GM19240 (cell line): ENCODE measurements at regions not wholly inside any gene's neighbourhood (a gene's known extent, or its start where the extent isn't known, plus 50 kb on each side); places are given as distances from the start of the nearest gene placed in this dataset.

ENCODE experiments used
- DNase-seq: peaks from one replicate; pipeline ENCODE4 v3.0.0; 2011; ENCODE audit warnings: low spot score; ENCODE audit not compliant: insufficient read length

- DNase-seq, result no peak
These were observed 149.9 kb downstream of the ENGASE start for GRCh38 chr17:79224476-79224875.

DNA sequence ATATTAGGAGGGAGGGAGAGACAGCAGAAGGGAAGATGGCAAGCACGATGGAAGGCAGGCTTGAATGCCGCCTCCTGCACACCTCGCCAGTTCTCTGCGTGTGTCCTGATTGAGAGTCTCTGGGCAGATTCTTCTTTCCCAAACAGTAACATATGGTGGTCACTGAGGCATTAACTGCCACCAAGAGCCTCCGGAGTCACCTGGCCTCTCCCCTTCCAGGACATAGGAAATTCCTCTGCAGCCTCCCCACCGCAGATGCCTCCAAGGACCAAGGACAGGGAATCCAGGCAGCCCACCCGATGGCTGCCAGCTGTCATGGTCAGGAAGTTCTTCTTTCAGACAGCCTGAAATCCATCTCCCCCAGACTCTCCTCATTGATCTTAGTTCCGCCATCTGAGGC lies 149.3 kb downstream of the ENGASE start:
- DNase-seq, result no peak

DNA sequence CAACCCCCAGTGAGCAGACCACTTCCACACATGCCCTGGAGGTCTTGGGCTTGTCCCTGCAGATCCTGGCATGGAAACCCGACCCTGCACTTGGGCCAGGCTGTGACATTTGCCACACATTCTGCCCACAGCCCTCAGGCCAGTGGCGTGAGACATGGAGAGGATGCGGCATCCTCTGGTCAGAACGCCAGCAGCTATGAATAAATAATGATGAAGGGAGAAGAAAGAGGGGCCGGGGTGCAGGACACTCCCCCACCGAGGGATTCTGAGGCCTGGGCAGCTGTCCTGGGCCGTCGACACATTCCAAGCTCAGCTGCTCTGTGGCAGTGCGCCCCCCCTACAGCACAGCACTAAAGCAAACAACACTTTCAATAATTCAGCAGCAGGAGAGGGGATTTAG lies 148.8 kb downstream of the ENGASE start:
- DNase-seq, result no peak

GRCh38 chr17:79221597-79221996 lies 147.0 kb downstream of the ENGASE start:
- DNase-seq, result no peak

GRCh38 chr17:79220713-79221291 lies 146.2 kb downstream of the ENGASE start:
- no peak for DNase-seq

DNA sequence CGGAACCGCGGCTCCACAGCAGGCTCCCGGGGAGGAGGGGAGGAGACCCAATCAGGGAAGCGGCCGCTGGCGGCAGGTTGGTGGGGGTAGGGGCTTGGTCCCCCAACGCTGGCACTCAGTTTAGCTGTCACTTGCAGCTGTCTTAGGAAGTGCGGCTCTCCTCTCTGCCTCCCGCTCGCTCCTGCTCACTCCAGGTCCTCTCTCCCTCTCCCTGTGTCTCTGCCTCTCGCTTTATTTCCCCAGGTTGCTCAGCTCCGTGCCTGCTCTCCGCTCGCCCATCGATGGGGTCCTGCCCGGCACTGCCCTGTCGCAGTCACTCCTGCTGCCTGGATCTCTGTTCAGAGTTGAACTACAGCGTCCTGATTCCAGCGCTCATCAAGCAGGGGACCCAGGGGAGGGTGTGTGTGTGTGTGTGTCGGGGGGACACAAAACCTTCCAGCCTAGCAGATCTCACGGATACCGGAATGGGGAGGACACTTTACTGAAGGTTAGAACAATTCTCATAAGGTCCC lies 145.6 kb downstream of the ENGASE start:
- no peak for DNase-seq

GRCh38 chr17:79219208-79219935 lies 144.7 kb downstream of the ENGASE start:
- DNase-seq, result no peak

DNA sequence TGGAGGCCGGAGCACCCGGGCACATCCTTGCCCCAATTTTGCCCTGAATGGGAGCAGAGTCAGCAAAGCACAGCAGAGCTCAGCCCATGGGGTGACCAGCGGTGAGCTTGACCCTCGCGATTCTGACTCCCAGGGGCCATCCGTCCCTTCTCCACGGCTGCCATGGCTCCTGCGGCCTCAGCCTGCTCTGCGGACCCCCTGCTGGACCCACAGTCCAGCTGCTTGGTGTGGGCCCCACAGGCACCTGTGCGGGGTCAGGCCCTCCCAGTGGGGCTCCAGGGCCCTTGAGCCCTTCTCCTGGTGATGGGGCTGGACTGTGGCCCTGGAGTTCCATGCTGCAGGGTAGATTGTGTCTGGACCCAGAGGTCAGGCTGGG lies 144.2 kb downstream of the ENGASE start:
- no peak for DNase-seq

DNA sequence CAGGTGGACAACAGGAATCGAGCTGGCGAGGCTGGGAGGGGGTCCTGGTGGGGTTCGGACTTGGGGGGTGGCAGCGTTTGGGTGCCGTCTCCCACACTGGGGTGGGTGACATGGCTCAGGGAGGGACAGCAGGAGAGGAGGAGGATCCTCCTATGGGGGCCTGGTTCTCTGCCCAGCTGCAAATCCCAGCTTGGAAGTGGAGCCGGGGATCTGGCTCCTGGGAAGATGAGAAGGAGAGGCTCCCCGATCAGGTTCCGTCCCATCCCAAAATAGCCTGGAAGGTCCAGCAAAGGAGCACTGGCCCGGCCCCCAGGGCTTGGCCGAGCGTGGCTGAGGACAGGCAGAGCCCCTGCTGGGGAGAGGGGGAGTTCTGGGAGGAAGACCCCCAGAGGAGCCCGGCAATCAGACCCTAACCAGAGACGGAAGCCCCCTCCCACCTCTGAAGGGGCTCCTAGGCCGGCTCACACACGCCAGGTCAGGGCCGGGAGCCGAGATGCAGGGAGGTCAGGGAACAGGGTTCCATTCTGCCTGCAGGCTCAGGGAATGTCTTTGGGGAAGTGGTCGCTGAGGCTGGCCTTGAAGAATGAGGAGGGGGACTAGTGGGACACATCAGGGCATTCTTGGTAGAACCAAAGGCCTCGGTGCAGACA lies 143.7 kb downstream of the ENGASE start:
- DNase-seq, result no peak

DNA sequence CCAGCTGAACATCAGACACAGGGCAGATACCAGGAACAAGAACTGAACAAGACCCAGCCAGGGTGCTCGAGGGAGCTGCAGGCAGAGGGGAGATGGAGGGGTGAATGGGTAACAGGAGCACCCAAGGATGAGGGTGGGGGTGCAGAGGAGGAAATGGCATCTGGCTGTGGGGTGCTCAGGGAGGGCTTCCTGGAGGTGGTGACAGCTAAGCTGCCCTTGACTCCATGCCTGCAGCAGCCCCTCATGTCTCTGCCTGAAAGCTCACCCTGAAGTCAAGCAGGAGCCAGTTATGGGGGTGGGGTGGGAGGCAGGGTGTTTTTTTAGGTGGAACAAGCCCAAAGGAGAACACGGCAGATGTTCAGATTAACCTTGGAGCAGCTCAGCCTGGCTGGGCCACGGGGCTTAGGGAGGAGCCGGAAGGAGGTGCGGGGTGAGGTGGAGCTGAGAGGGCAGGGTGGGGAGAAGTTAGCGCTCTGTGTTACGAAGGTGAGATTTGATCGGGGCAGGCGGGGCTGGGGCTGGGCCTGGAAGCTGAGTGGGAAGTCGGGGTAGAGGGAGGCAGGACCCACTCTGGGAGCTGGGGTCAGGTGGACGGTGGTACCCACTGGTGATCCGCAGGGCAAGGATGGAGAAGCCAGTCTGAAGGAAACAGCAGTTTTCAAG lies 143.0 kb downstream of the ENGASE start:
- no peak for DNase-seq

DNA sequence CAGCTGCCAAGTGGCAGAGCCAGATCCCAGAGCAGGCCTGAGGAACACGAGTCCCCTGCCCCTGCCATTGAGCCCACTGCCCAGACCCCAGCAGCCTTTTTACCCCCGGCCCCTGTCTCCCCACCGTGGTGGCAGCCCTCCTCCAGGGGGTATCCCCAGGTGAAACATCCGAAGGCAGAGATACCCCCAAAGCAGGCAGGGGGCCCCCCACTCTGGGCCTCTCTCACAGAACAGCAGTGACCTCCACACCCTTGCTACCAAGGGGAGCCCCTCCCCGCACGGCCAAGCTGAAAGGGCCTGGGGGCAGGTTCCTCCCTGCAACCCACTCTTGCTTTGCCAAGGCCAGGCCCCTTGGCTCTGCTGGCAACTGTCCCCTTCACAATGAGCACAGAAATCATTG lies 142.2 kb downstream of the ENGASE start:
- DNase-seq, result no peak

GRCh38 chr17:79216391-79216790 lies 141.8 kb downstream of the ENGASE start:
- no peak for DNase-seq

DNA sequence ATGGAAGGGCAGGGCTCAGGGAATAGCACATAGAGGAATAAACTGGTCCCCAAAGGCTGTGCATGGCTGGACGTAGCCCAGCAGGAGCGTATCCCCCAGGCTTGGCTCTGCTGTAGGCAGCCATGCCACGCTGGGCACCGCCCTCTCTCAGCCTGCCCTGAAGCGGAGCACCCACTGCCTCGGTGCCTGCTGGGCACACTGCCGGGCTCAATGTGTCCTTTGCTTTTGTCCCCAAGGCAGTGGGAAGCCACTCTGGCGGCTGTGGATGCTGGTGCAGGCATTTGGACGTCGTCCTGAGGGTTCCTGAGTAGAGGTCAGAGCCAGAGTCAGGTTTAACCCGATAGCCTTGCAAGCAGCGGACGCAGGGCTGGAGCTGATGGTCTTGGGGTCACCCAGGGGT lies 141.0 kb downstream of the ENGASE start:
- no peak for DNase-seq

- no peak for DNase-seq
These were observed 140.4 kb downstream of the ENGASE start for GRCh38 chr17:79214940-79215604.

DNA sequence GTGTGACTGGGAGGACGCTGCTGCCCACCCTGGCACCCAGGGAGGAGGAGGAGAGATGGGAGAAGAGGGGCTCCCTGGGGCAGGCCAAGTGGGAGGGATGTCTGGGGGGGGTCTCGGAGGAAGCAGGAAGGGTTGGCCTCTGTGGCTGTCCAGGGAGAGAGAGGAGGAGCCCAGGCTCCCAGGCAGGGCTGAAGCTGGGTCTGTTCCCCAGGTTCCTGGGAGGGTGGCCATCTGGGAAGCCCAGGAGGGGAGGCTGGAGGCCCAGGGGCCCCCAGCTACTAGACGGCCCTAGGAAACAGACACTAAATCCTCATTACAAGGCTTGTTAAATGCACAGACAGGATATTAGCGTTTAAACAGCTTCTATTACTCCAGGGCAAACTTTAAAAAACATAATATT lies 139.8 kb downstream of the ENGASE start:
- DNase-seq, result no peak

- DNase-seq, result no peak
These were observed 138.7 kb downstream of the ENGASE start for GRCh38 chr17:79213305-79213704.

GRCh38 chr17:79212149-79213087 lies 137.8 kb downstream of the ENGASE start:
- no peak for DNase-seq

- no peak for DNase-seq
These were observed 136.6 kb downstream of the ENGASE start for GRCh38 chr17:79211061-79211770.

- DNase-seq, result no peak
These were observed 136.0 kb downstream of the ENGASE start for GRCh38 chr17:79210638-79211037.

- no peak for DNase-seq
These were observed 133.3 kb downstream of the ENGASE start for GRCh38 chr17:79207960-79208359.
